Nucleus accumbens (tissue), 56 donors: ENCODE measurements at regions not wholly inside any gene's neighbourhood (a gene's known extent, or its start where the extent isn't known, plus 50 kb on each side); places are given as distances from the start of the nearest gene placed in this dataset.

Experiments
- DNase-seq, 56 donors: peaks; one replicate each; lab custom pipeline; 2025; lab: John Stamatoyannopoulos, UW

GRCh38 chr9:1261266-1261665 is 211.1 kb downstream of the DMRT2 start:
- DNase-seq, result no peak

GRCh38 chr9:1261879-1262766 is 212.0 kb downstream of the DMRT2 start:
- DNase-seq, result no peak

DNA sequence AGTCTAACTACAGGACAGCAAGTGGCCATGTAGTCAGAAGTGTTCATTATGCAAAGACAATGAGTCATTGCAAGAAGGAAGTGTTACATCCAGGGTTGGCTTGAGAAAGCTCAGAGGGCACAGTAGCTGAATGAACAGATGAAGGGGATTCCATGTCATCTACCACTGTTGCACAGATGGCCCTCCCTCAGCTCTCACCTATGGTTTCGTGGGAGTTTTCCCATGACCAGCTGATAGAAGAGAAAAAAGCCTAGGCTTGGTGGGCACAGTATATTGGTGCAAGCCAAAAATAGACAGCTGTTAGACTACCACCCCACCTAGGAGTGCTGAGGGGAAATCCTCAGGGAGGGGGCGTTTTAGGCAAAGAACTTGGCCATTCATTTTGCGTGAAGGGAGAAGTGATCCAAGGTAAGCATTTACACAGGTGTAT is 217.0 kb downstream of the DMRT2 start:
- no peak for DNase-seq

GRCh38 chr9:1267581-1267980 is 217.4 kb downstream of the DMRT2 start:
- no peak for DNase-seq

DNA sequence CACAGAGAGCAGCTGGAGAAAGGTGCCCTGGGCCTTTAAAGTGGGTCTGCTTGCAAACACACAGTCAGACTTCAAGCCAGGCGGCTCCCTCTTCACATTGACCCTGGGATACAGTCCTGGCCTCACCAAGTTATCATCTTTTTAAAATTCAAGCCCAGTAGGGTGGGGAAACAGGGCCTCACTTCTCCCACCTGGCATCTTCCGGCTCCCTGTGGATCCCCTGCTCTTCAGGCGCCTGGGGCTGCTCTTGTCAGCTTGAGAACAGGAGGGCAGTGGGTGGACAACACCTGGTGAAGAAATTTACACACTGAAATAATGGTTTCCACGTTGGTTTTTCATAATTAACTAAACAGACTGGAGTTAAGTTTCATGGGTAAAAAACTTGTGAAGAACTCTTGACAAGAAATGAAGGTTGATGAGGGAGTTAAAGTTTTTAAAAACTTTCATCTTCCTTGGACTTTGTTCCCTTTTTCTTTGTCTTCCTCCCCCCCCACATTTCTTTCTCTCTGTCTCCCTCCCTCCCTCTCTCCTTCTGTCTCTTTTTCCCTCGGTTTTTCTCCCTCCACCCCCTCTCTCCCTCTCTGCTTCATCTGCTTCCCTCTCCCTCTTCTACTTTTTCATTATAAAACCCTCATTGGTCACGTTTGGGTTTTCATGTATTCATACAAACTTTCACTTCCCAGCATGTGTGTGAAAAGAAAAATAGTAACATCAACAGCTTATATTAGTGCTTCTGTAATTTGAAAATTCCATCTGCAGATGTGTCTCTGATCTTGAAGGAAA is 219.6 kb downstream of the DMRT2 start:
- no peak for DNase-seq

DNA sequence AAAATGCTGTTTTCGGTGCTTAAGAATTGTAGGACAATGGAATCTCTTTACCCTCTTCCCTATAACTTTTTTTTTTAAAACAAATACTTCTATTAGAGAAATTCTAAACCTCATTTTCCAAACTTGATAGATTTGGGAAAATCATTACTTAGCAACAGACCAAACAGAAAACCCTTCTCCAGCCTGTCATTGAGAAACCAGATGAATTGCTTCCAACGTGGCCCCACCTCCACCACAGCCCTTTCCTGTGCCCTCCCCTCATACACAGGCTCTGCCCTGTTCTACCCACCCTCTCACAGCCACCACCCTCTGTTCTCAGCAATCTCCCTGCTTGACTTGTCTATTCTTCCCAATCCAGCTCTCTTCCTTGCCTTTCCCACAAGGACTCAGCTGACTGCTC is 221.2 kb downstream of the DMRT2 start:
- DNase-seq, result no peak

- no peak for DNase-seq
Measured at GRCh38 chr9:1271786-1272185, 221.6 kb downstream of the DMRT2 start.

DNA sequence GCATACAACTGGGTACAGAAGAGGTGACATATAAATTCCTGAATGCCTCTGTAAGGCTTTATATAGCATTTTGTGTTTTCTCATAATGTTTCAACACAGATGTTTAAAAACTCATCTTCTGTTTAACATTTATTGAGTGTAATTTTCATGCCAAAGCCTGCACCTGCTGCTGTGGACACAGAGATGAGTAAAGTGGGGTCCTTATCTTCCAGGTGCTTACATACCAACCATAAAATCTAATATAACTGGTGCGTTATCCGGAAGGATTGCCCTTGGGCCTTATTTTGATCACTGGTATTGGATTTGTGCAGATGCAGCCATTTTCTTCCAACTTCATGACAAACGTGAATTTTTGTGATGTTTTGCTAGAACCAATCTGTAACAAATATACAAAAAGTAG is 222.3 kb downstream of the DMRT2 start:
- DNase-seq, result no peak

DNA sequence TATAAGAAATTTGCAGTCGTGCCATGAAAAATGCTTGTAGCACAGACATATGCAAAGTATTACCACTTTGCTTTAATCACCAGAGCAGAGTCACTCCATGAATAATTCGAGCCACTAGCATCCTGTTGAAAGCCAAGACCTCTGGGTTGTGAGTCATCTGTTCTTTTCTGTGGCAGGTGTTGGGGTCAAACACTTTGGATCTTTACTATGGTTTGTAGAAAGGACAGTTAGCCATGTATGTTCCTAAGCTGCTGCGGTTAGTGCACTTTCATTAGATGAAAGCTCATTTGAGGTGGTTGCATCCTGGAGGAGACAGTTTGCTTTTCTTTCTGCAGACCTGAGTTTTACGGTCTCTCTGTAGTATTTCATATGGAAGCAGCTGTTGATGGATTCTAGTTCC is 223.7 kb downstream of the DMRT2 start:
- DNase-seq, result no peak

GRCh38 chr9:1274334-1274733 is 224.2 kb downstream of the DMRT2 start:
- DNase-seq, result no peak

GRCh38 chr9:1276474-1276873 is 226.3 kb downstream of the DMRT2 start:
- no peak for DNase-seq

GRCh38 chr9:1284727-1285126 is 234.6 kb downstream of the DMRT2 start:
- DNase-seq, result no peak

GRCh38 chr9:1285526-1285925 is 235.4 kb downstream of the DMRT2 start:
- DNase-seq, result no peak

DNA sequence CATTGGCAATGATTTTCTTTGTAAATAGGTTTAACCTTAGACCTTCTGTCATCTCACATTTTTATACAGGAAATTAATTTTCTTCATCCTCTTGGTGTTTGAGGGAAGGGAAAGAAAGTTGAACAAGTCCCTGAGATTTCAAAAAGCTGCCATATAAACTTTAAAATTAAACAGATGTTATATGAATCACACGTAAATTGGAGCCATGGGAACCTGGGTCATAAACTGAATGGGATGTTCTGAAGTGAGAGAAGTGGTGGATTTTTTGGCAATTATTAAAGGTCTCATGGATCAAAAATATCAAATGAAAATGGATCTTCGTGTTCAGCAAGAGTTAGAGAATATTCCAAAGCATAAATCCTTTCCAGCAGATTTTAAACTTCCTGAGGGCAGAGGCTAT is 242.2 kb downstream of the DMRT2 start:
- no peak for DNase-seq

- DNase-seq, result no peak
Measured at GRCh38 chr9:1294641-1295258, 244.6 kb downstream of the DMRT2 start.

DNA sequence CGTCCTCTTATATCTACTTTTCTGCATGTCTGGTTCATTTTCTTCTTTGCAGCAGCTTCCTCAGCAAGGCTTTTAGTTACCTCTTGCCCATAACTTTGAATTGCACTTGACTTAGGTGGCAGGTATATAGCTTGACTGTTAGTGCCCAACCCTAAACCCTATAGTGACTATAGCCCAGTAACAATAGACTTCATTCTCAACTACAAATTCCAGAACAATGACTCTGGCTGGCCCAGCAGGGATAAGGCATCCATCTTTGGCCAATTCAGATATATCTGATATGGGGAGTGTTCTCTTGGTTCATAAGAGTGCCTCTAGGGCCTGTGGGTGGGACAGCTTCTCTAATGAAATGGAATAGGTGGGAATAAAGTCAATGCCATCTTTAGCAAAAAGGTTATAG is 246.2 kb downstream of the DMRT2 start:
- no peak for DNase-seq

GRCh38 chr9:1298046-1298445 is 247.9 kb downstream of the DMRT2 start:
- no peak for DNase-seq

- no peak for DNase-seq
Measured at GRCh38 chr9:1300941-1301340, 250.8 kb downstream of the DMRT2 start.

DNA sequence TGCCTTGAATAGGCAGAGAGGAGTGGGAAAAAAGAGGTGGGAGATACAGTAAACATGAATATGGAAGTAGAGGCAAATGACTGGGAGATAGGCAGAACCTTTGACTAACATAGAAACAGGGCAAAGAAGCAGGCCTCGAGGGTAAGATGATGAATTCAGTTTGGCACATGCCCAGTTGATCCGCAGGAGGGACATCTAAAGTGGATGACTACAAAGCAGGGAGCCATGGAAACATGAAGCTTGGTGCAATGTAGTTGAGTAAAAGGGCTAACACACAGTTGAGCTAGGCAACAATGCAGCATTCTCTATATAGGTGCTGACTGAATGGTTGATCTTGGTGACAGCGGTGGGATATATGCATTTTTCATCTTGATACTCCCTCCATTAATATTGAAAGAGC is 253.8 kb downstream of the DMRT2 start:
- DNase-seq, result no peak

DNA sequence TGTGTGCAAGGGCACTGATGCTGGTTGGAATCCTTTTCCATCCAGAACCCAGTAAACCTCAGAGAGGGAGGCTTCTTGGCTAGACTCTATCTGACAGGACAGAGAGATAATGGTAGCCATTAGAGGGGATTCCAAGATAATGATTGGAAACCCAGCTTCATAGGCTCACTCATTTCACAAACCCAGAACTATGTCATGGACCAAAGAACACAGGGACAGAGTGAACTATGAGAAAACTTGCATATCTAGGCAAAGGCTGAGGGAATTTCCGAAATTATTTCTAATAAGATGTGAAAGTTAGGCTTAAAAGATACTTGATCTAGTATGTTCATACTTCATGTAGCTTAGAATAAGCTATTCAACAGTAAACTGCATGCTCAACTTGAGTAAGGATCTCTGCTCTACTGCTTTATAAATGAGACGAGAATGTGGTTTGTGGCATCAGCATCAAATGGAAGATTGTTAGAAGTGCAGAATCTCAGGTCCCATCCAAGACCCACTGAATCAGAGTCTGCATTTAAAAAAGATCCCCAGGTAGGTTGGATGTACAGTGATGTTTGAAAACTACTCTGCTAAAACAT is 261.4 kb downstream of the DMRT2 start:
- DNase-seq, result no peak

- DNase-seq, result no peak
Measured at GRCh38 chr9:1319436-1319835, 269.3 kb downstream of the DMRT2 start.
